ENCODE measurements at regions not wholly inside any gene's neighbourhood (a gene's known extent, or its start where the extent isn't known, plus 50 kb on each side); places are given as distances from the start of the nearest gene placed in this dataset.

GRCh38 chr1:72763481-72763880, 481.1 kb upstream of the NEGR1 start:
- Mint-ChIP-seq H3K36me3 (ENCODE audit: insufficient read depth, unreplicated experiment) (no peaks in the 10 kb centered on the region), H3K27ac (ENCODE audit: unreplicated experiment) (no peak overlapping the region), H3K9me3 (ENCODE audit: unreplicated experiment) (no peaks in the 10 kb centered on the region), H3K27me3 (ENCODE audit: insufficient read depth, unreplicated experiment) (no peaks in the 10 kb centered on the region), H3K4me1 (ENCODE audit: low read depth, unreplicated experiment) (no peaks in the 10 kb centered on the region), H3K4me3 (ENCODE audit: unreplicated experiment) (no peak overlapping the region)
- no peak overlapping the region for H3K4me3 ChIP-seq (ENCODE audit: low read depth, low read length)
- no peaks in the 10 kb centered on the region for H3K9me3 ChIP-seq
- H3K27me3 ChIP-seq (replicated peaks; ENCODE audit: control insufficient read depth, insufficient read depth, low read length) = no peaks in the 10 kb centered on the region
- H3K36me3 ChIP-seq (ENCODE audit: control insufficient read depth, insufficient read depth, low read length) = no peaks in the 10 kb centered on the region
- intact Hi-C loops (cut with micrococcal nuclease; ENCODE audit: unreplicated experiment) = no loop called here
- TF ChIP-seq CTCF (IDR thresholded peaks at IDR 0.05; ENCODE audit: insufficient read depth in 1 of 2, low read depth in 1 of 2, low read length in 1 of 2, severe bottlenecking in 1 of 2, unreplicated experiment in 1 of 2) = no peak
- POLR2A ChIA-PET = no interaction called here
- BruUV-seq (replicated peaks) = no TSS peak
- CTCF ChIA-PET = no interaction called here
- DNase-seq = no peak
- no peaks in the 10 kb centered on the region for H3K4me1 ChIP-seq

- Histone ChIP-seq H3K27me3 (replicated peaks; ENCODE audit: control insufficient read depth, insufficient read depth, low read length) (no peaks in the 10 kb centered on the region), H3K9me3 (no peaks in the 10 kb centered on the region), H3K36me3 (ENCODE audit: control insufficient read depth, insufficient read depth, low read length) (no peaks in the 10 kb centered on the region), H3K4me1 (no peaks in the 10 kb centered on the region), H3K4me3 (ENCODE audit: low read depth, low read length) (no peak overlapping the region)
- POLR2A ChIA-PET = no interaction called here
- no peaks in the 10 kb centered on the region for H3K4me1 Mint-ChIP-seq (ENCODE audit: low read depth, unreplicated experiment)
- BruUV-seq (replicated peaks) = no TSS peak
- CTCF ChIA-PET = no interaction called here
- intact Hi-C loops (cut with micrococcal nuclease; ENCODE audit: unreplicated experiment) = no loop called here
- H3K36me3 Mint-ChIP-seq (ENCODE audit: insufficient read depth, unreplicated experiment) = no peaks in the 10 kb centered on the region
- no peaks in the 10 kb centered on the region for H3K27me3 Mint-ChIP-seq (ENCODE audit: insufficient read depth, unreplicated experiment)
- H3K27ac Mint-ChIP-seq (ENCODE audit: unreplicated experiment) = no peak overlapping the region
- no peak overlapping the region for H3K4me3 Mint-ChIP-seq (ENCODE audit: unreplicated experiment)
- H3K9me3 Mint-ChIP-seq (ENCODE audit: unreplicated experiment) = no peaks in the 10 kb centered on the region
- TF ChIP-seq CTCF (IDR thresholded peaks at IDR 0.05; ENCODE audit: insufficient read depth in 1 of 2, low read depth in 1 of 2, low read length in 1 of 2, severe bottlenecking in 1 of 2, unreplicated experiment in 1 of 2) = no peak
- no peak for DNase-seq
These were observed 477.1 kb upstream of the NEGR1 start for GRCh38 chr1:72759486-72759885.

GRCh38 chr1:72757843-72758242, 475.5 kb upstream of the NEGR1 start:
- DNase-seq = no peak
- intact Hi-C loops (cut with micrococcal nuclease; ENCODE audit: unreplicated experiment) = no loop called here
- no peaks in the 10 kb centered on the region for H3K4me1 Mint-ChIP-seq (ENCODE audit: low read depth, unreplicated experiment)
- Histone ChIP-seq H3K36me3 (ENCODE audit: control insufficient read depth, insufficient read depth, low read length) (no peaks in the 10 kb centered on the region), H3K4me1 (no peaks in the 10 kb centered on the region), H3K27me3 (replicated peaks; ENCODE audit: control insufficient read depth, insufficient read depth, low read length) (no peaks in the 10 kb centered on the region), H3K4me3 (ENCODE audit: low read depth, low read length) (no peak overlapping the region), H3K9me3 (no peaks in the 10 kb centered on the region)
- CTCF ChIA-PET = no interaction called here
- TF ChIP-seq CTCF (IDR thresholded peaks at IDR 0.05; ENCODE audit: insufficient read depth in 1 of 2, low read depth in 1 of 2, low read length in 1 of 2, severe bottlenecking in 1 of 2, unreplicated experiment in 1 of 2) = no peak
- POLR2A ChIA-PET = no interaction called here
- no peaks in the 10 kb centered on the region for H3K9me3 Mint-ChIP-seq (ENCODE audit: unreplicated experiment)
- no peak overlapping the region for H3K27ac Mint-ChIP-seq (ENCODE audit: unreplicated experiment)
- no TSS peak for BruUV-seq (replicated peaks)
- no peaks in the 10 kb centered on the region for H3K27me3 Mint-ChIP-seq (ENCODE audit: insufficient read depth, unreplicated experiment)
- no peaks in the 10 kb centered on the region for H3K36me3 Mint-ChIP-seq (ENCODE audit: insufficient read depth, unreplicated experiment)
- no peak overlapping the region for H3K4me3 Mint-ChIP-seq (ENCODE audit: unreplicated experiment)
